ENCODE measurements at regions not wholly inside any gene's neighbourhood (a gene's known extent, or its start where the extent isn't known, plus 50 kb on each side); places are given as distances from the start of the nearest gene placed in this dataset.

DNA sequence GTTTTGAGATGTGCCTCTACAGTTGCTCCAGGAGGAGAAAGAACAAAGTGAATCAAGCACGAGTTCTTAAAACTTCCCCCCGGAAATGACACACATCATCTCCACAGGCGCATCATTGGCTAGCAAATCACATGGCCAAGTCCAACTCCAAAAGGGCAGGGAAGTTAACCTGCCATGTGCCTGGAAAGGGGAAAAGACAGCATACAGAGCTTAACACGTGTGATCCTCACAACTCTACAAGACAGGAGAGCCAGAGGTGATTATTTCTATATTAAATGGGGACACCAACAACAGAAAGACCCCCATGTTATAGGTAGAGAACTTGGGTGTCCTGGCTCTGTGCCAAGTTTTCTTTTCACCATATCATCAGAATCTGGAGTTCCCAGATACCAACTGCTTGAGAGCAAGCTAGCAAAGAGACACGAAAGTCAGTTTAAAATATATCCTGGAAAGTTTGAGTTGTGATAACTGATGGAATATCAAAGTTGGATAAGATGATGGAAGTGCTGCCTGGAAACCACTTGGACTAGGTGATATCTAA is 871.1 kb downstream of the UQCRFS1 start:
- H3K4me3 Mint-ChIP-seq, result no peak overlapping the region
- peaks cover 8% of the 10 kb centered on the region for H3K9me3 Mint-ChIP-seq
- ATAC-seq (no peak), DNase-seq (ENCODE audit: low spot score in 2 of 2) (no peak)
- no peaks in the 10 kb centered on the region for H3K36me3 Mint-ChIP-seq
- no peaks in the 10 kb centered on the region for H3K4me1 Mint-ChIP-seq
- H3K27ac Mint-ChIP-seq, result no peak overlapping the region

DNA sequence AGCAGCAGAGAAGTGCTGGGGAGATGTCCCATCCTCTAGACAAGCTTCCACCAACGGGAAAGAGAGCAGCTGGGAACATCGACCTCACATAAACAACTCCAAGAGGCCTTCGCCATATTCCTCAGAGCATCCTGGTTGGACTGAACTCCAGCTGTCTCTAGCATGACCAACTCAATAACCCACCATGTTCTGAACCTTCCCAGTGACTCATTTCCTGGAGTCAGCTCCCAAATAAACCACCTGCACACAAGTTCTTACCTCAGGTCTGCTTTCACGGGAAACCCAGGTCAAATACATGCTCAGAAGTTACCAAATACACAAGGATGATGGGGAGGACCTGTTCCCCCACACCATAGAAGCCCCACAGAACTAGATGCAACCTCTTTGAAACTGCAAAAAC is 878.5 kb downstream of the UQCRFS1 start:
- Mint-ChIP-seq H3K27ac (no peak overlapping the region), H3K36me3 (no peaks in the 10 kb centered on the region), H3K4me3 (no peak overlapping the region), H3K4me1 (no peaks in the 10 kb centered on the region), H3K9me3 (peaks cover 6% of the 10 kb centered on the region)
- DNase-seq (ENCODE audit: low spot score in 2 of 2), result no peak
- ATAC-seq, result no peak

DNA sequence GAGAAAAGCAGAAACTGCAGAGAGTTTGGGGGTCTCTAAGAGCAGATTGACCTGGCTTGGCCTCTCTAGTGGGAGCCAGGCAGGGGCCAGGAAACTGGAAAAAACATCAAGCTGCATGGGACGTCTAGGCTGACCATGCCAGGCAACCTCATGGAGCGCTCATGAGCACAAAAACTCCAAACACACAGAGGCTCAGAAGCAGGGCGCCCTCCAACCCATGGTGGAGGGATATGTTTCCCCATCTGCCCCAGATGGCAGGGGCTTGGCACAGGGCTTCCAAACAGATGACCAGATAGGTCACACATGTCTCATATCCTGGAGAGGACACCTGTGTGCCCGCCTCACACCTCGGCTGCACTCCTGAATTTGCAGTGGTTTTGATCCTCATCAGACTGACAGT is 879.0 kb downstream of the UQCRFS1 start:
- Mint-ChIP-seq H3K27ac (no peak overlapping the region), H3K9me3 (peaks cover 7% of the 10 kb centered on the region), H3K4me1 (no peaks in the 10 kb centered on the region), H3K36me3 (no peaks in the 10 kb centered on the region), H3K4me3 (no peak overlapping the region)
- ATAC-seq (no peak), DNase-seq (ENCODE audit: low spot score in 2 of 2) (no peak)

DNA sequence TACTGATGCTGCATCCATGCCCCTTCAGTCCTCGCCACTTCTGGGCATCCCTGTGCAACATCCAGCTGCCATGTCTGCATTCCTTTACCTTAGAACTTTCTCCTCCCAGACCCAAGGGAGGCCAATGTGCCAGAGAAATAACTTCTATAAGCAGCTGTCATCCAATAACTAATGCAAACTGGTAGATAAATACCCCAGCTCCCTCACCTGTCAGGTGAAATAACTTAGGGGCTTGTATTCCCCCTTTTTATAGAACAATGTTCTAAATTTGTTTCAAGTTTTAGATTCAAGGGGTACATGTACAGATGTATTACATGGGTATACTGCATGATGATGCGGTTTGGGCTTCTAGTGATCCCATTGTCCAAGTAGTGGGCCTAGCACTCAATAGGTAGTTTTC is 880.1 kb downstream of the UQCRFS1 start:
- no peak for ATAC-seq
- H3K4me1 Mint-ChIP-seq, result no peaks in the 10 kb centered on the region
- no peaks in the 10 kb centered on the region for H3K36me3 Mint-ChIP-seq
- no peak overlapping the region for H3K27ac Mint-ChIP-seq
- H3K9me3 Mint-ChIP-seq, result peaks cover 10% of the 10 kb centered on the region
- H3K4me3 Mint-ChIP-seq, result no peak overlapping the region
- no peak for DNase-seq (ENCODE audit: low spot score in 2 of 2)

DNA sequence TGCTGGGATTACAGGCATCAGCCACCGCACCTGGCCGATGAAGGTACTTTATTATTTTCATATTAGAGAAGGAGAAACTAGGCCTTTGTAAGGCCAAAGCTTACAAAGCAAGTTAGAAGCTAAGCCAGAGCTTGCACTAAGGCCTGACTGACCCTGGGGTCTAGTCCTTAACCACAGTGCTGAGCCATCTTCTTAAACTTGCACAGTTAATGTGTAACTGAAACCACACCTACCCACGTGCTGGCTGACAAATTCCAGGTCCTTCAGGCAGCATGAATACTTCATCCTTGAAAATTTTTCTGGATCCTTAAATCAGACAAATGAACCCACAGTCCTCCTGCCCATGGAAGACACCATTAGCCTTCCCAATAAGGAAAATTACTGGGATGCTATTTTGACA is 880.6 kb downstream of the UQCRFS1 start:
- no peak overlapping the region for H3K27ac Mint-ChIP-seq
- no peaks in the 10 kb centered on the region for H3K36me3 Mint-ChIP-seq
- ATAC-seq (no peak), DNase-seq (ENCODE audit: low spot score in 2 of 2) (no peak)
- H3K4me3 Mint-ChIP-seq, result no peak overlapping the region
- no peaks in the 10 kb centered on the region for H3K4me1 Mint-ChIP-seq
- H3K9me3 Mint-ChIP-seq, result peaks cover 8% of the 10 kb centered on the region

DNA sequence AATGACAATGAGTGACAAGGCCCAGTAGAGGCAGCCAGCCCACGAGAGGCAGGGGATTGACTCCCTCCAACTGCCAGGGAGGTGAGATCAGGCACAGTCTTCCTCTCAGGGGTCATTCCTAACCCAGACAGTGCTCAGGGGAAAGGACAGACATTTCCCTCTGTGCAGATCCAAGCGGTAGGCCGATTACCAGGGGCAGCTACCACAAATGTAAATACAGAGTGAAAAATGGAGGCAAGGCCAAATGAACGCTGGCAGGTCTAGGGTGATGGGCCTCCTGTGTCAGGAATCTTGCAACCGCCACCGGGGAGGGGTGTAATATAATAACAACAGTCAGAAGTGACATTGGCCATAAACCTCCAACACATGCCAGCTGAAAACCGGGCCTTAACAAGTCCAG is 881.4 kb downstream of the UQCRFS1 start:
- H3K4me3 Mint-ChIP-seq, result no peak overlapping the region
- ATAC-seq (no peak), DNase-seq (ENCODE audit: low spot score in 2 of 2) (no peak)
- no peaks in the 10 kb centered on the region for H3K4me1 Mint-ChIP-seq
- H3K9me3 Mint-ChIP-seq, result peaks cover 8% of the 10 kb centered on the region
- no peaks in the 10 kb centered on the region for H3K36me3 Mint-ChIP-seq
- no peak overlapping the region for H3K27ac Mint-ChIP-seq

DNA sequence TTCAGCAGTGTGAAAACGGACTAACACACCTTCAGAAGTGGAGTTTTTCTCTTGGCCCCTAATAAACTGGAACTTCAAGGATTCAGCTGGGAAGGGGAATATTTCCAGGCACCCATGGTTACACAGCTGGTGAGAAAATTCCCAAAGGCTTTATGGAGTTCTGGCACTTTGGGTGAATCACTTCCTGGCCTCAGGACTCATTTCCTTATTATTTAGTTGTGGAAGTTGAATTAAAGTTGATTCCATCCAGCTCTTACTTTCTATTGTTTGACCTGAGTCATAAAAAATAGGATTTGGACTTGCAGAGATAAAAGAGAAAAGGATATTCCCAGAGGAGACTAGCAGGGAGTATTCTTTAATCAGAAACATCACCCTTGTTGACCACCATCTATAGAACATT is 882.1 kb downstream of the UQCRFS1 start:
- no peak for DNase-seq (ENCODE audit: low spot score in 2 of 2)
- Mint-ChIP-seq H3K4me1 (no peaks in the 10 kb centered on the region), H3K9me3 (peaks cover 5% of the 10 kb centered on the region), H3K4me3 (no peak overlapping the region), H3K27ac (no peak overlapping the region), H3K36me3 (no peaks in the 10 kb centered on the region)
- ATAC-seq, result no peak

DNA sequence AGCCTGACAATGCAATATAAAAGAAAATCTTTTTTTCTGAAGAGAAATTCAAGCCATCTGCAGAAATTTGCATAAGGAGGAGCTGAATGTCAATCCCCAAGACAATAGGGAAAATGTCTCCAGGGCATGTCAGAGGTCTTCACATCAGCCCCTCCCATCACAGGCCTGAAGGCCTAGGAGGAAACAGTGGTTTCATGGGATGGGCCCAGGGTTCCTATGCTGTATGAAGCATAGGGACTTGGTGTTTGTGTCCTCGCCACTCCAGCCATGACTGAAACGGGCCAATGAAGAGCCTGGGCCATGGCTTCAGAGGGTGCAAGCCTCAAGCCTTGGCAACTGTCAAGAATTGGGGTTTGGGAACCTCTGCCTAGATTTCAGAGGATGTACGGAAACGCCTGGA is 883.5 kb downstream of the UQCRFS1 start:
- Mint-ChIP-seq H3K9me3 (peaks cover 5% of the 10 kb centered on the region), H3K36me3 (no peaks in the 10 kb centered on the region), H3K4me3 (no peak overlapping the region), H3K4me1 (no peaks in the 10 kb centered on the region), H3K27ac (no peak overlapping the region)
- DNase-seq (ENCODE audit: low spot score in 2 of 2) (no peak), ATAC-seq (no peak)

DNA sequence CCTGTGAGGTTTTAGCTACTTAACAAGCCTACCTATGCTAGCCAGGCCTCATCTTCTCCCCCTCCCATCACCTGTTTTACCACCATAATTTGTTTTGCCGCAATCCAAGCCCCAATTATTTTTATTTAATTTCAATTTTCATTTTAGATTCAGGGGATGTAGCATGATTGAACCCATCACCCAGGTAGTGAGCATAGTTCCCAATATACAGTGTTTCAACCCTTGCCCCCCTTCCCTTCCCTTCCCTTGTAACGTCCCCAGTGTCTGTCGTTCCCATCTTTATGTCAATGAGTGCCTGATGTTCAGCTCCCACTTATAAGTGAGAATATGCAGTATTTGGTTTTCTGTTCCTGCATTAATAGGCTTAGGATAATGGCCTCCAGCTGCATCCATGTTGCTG is 885.0 kb downstream of the UQCRFS1 start:
- ATAC-seq (no peak), DNase-seq (ENCODE audit: low spot score in 2 of 2) (no peak)
- Mint-ChIP-seq H3K4me3 (no peak overlapping the region), H3K27ac (no peak overlapping the region), H3K4me1 (no peaks in the 10 kb centered on the region), H3K36me3 (no peaks in the 10 kb centered on the region), H3K9me3 (peaks cover 5% of the 10 kb centered on the region)

DNA sequence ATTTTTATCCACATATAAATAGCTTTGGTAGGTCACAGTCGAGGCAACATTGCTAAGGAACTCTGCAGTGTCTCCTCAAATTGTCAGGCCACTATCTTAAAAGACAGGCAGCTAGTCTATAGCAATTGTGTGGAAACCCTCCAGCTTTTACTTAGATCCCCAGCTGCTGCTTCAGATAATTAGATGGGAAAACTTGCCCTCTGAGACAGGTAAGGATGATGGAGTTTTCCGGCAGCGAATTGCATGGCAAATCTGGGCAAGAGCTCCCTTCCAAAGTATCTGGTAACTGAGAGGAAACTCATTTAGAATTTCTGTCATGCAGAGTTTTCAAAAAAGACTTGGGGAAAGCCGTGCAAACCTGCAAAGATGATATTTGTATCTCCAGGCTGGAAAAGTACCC is 886.2 kb downstream of the UQCRFS1 start:
- ATAC-seq (no peak), DNase-seq (ENCODE audit: low spot score in 2 of 2) (no peak)
- Mint-ChIP-seq H3K4me1 (no peaks in the 10 kb centered on the region), H3K27ac (no peak overlapping the region), H3K9me3 (peaks cover 5% of the 10 kb centered on the region), H3K4me3 (no peak overlapping the region), H3K36me3 (no peaks in the 10 kb centered on the region)

DNA sequence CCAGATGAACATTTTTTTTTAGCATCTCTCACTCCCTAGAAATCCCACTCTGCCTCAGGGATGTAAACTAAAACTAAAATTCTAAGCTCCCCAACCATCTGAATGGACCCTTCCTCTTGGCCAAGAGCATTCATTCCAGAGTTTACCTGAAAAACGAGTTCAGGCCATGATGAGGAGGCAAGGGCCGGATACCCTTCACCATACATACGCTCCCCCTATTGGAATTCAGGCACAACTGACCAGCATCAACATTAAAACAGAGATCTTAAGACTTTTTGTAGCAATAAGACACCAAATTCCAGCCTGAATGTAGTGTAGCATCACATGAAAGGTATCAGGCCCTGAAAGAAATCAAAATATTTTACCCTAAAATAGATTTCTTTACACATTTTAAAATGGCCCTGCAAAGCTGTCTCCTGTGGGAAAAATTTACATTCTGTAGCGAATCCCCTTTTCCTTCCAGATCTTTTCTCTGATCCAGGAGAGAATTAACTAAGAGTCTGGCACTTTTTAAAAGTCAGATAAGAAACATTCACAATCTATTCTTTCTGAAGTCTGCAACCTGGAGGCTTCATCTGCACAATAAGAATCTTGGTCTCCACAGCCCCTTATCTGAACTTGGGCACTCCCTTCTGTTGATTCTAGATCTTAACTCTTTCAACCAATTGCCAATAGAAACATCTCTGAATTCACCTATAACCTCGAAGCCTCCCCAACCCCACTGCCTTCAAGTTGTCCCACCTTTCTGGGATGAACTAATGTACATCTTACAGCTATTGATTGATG is 888.5 kb downstream of the UQCRFS1 start:
- Mint-ChIP-seq H3K27ac (no peak overlapping the region), H3K9me3 (peaks cover 5% of the 10 kb centered on the region), H3K4me1 (no peaks in the 10 kb centered on the region), H3K36me3 (no peaks in the 10 kb centered on the region), H3K4me3 (no peak overlapping the region)
- ATAC-seq (no peak), DNase-seq (ENCODE audit: low spot score in 2 of 2) (no peak)

DNA sequence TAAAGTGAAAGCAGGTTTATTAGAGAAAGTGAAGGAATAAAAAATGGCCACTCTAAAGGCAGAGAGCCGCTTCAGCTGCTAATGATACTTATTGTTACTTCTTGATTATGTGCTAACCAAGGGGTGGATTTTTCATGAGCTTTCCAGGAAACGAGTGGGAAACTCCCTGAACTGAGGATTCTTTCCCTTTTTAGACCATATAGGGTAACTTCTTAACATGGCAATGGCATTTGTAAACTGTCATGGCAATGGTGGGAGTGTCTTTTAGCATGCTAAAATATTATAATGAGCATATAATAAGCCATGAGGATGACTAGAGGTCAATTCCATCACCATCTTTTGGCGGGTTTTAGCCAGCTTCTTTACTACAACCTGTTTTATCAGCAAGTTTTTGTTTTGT is 890.0 kb downstream of the UQCRFS1 start:
- no peaks in the 10 kb centered on the region for H3K4me1 Mint-ChIP-seq
- H3K9me3 Mint-ChIP-seq, result no peaks in the 10 kb centered on the region
- H3K27ac Mint-ChIP-seq, result no peak overlapping the region
- ATAC-seq, result no peak
- H3K36me3 Mint-ChIP-seq, result no peaks in the 10 kb centered on the region
- no peak overlapping the region for H3K4me3 Mint-ChIP-seq
- DNase-seq (ENCODE audit: low spot score in 2 of 2), result no peak

DNA sequence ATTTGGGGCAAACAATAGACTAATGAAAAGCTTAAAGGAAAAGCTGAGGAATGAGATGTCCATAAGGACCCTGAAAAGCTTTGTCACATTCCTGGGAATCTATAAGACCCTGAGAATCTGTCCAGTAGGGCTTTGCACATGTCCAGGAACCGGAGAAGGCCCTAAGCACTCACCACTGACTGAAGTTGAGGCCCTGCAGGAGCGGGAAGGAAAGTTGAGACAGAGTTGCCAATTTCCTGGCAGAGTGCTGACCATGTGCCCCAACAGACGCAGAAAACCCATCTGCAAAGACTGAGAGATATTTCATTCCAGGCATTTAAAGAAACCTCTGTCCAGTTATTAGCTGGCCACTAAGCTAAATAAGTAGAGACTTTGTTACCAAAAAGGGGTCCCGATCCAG is 890.5 kb downstream of the UQCRFS1 start:
- Mint-ChIP-seq H3K36me3 (no peaks in the 10 kb centered on the region), H3K27ac (no peak overlapping the region), H3K4me3 (no peak overlapping the region), H3K9me3 (no peaks in the 10 kb centered on the region), H3K4me1 (no peaks in the 10 kb centered on the region)
- no peak for DNase-seq (ENCODE audit: low spot score in 2 of 2)
- no peak for ATAC-seq

DNA sequence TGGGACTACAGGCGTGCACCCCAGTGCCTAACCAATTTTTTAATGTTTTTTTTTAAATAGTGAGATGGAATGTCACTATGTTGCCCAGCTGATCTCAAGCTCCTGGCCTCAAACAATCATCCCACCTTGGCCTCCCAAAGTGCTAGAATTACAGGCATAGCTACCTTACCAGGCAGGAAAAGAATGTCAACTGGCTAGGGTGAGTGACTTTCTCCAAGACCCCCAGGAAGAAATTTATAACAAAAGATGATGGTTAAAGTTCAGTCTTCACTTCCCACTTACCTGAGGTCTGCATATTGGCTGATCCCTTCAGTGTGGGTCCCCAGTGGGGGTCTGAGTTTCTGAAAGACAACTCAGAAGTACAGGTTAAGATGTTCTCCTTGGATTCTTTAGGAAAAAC is 893.0 kb downstream of the UQCRFS1 start:
- Mint-ChIP-seq H3K4me1 (no peaks in the 10 kb centered on the region), H3K36me3 (no peaks in the 10 kb centered on the region), H3K9me3 (peaks cover 6% of the 10 kb centered on the region), H3K27ac (no peak overlapping the region), H3K4me3 (no peak overlapping the region)
- DNase-seq (ENCODE audit: low spot score in 2 of 2) (no peak), ATAC-seq (no peak)

DNA sequence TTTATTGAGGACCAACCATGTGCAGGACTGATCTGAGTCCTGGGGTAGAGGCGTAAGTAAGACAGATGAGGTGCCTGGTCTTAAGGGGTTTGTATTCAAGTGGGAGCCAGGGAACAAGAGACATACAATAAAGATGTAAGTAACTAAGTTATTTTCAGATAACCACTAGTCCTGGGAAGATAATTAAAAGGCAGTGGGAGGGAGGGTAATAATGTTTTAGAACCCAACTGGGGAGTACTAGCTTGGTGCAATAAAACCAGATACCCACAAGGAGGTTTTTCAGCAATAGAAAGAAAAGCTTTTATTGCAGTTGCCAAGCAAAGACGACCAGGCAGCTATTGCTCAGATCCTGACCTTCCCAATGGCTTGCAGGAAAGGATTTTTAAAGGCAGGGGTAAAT is 893.7 kb downstream of the UQCRFS1 start:
- H3K9me3 Mint-ChIP-seq, result peaks cover 6% of the 10 kb centered on the region
- no peaks in the 10 kb centered on the region for H3K4me1 Mint-ChIP-seq
- ATAC-seq (no peak), DNase-seq (ENCODE audit: low spot score in 2 of 2) (no peak)
- no peaks in the 10 kb centered on the region for H3K36me3 Mint-ChIP-seq
- H3K27ac Mint-ChIP-seq, result no peak overlapping the region
- H3K4me3 Mint-ChIP-seq, result no peak overlapping the region

DNA sequence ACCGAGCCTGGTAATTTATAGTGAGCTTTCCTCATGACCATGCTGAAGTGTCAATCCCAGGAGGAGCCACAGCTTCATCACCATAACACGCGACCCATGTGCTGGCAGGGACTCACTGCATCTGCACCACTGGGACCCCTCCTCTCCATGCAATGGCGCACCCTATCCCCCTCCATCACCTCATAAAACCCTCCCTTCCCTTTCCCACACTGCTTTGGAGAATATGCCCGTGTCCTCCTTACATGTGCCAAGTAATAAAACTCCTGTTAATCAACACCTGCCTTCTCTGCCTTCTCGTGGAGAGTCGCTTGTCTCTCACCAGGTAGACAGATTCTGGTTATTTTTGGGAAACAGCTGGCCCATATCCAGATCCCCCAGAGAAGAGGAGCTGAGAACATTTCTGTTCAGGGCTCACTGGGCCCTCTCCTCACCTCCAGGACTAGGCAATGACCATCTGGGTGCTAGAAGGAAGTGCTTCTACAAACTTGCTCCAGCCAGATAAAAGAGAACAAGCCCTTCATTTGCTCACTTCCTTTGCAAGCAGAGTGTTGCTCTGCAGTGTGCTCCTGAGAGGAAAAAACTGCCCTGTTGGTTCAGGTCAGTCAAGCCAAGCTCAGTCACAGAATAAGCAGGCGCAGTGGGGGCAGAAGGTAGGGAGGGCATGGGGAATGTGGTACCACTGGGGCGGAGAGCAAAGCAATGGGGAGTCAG is 894.3 kb downstream of the UQCRFS1 start:
- Mint-ChIP-seq H3K4me1 (no peaks in the 10 kb centered on the region), H3K4me3 (no peak overlapping the region), H3K27ac (no peak overlapping the region), H3K36me3 (no peaks in the 10 kb centered on the region), H3K9me3 (peaks cover 6% of the 10 kb centered on the region)
- no peak for ATAC-seq
- no peak for DNase-seq (ENCODE audit: low spot score in 2 of 2)
